ENCODE measurements at regions not wholly inside any gene's neighbourhood (a gene's known extent, or its start where the extent isn't known, plus 50 kb on each side); places are given as distances from the start of the nearest gene placed in this dataset.

DNA sequence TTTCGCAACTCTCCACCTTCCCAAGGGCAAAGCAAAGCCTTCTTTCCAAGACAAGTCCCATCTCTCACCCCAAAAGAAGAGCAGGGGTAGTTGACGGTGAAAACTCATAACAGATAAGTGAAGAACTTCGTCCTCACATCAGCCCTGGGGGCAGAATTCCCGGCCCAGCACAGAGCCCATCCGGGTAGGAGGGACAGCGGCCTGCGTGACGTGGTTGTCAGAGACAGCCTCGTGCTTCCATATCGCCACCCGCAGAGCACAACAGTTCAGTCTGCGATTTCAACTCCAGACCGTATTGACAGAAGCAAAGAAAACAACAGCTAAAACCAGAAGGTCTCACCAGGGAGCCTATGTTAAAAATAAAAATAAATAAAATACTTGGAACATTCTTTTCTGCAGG lies 273.2 kb downstream of the SYK start:
- 98% methylated on average over 13 of the region's 13 CpGs for WGBS
- no peak overlapping the region for H3K4me3 ChIP-seq (ENCODE audit: low read length in 2 of 2)
- no peaks in the 10 kb centered on the region for H3K27me3 ChIP-seq (ENCODE audit: control insufficient read depth in 2 of 2, insufficient read depth in 1 of 2, low read length in 1 of 2)
- no peaks in the 10 kb centered on the region for H3K9me3 ChIP-seq (ENCODE audit: control insufficient read depth in 2 of 2, insufficient read depth in 1 of 2, low read length in 1 of 2)
- no peak overlapping the region for H3K27ac ChIP-seq (ENCODE audit: low read depth in 1 of 2, low read length in 1 of 2)
- no peaks in the 10 kb centered on the region for H3K36me3 ChIP-seq (ENCODE audit: control insufficient read depth in 2 of 2, insufficient read depth in 2 of 2, low read length in 1 of 2)
- no peak for DNase-seq (ENCODE audit: low read depth in 6 of 9, low spot score in 9 of 9)
- H3K4me1 ChIP-seq (ENCODE audit: control insufficient read depth in 2 of 2, insufficient read depth in 2 of 2, low read length in 2 of 2): no peaks in the 10 kb centered on the region

DNA sequence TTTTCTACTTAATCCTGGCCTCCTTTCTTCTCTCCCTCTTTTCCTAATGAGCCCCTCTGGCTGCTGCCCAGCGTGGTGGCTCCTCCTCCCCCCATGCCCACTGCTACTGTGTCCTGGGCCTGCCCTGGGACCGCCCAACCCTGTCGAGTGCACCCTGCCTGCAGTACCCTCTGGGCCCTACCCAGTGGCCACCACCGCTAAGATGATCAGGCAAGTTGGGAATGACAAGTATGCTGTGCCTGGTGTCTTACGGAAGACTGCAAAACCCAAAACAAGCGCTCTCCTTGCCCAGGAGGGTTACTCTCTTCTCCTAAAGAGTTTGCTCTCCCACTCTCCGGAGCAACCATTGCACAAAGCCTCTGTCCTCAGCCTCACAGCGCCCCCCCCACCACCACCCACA lies 273.7 kb downstream of the SYK start:
- Histone ChIP-seq H3K4me3 (ENCODE audit: low read length in 2 of 2) (no peak overlapping the region), H3K27me3 (ENCODE audit: control insufficient read depth in 2 of 2, insufficient read depth in 1 of 2, low read length in 1 of 2) (no peaks in the 10 kb centered on the region), H3K4me1 (ENCODE audit: control insufficient read depth in 2 of 2, insufficient read depth in 2 of 2, low read length in 2 of 2) (no peaks in the 10 kb centered on the region), H3K36me3 (ENCODE audit: control insufficient read depth in 2 of 2, insufficient read depth in 2 of 2, low read length in 1 of 2) (no peaks in the 10 kb centered on the region), H3K27ac (ENCODE audit: low read depth in 1 of 2, low read length in 1 of 2) (no peak overlapping the region), H3K9me3 (ENCODE audit: control insufficient read depth in 2 of 2, insufficient read depth in 1 of 2, low read length in 1 of 2) (no peaks in the 10 kb centered on the region)
- WGBS: 97% methylated on average over 8 of the region's 8 CpGs
- no peak for DNase-seq (ENCODE audit: low read depth in 6 of 9, low spot score in 9 of 9)

GRCh38 chr9:91077624-91078368 lies 276.2 kb downstream of the SYK start:
- Histone ChIP-seq H3K4me3 (ENCODE audit: low read length in 2 of 2) (no peak overlapping the region), H3K27me3 (ENCODE audit: control insufficient read depth in 2 of 2, insufficient read depth in 1 of 2, low read length in 1 of 2) (no peaks in the 10 kb centered on the region), H3K9me3 (ENCODE audit: control insufficient read depth in 2 of 2, insufficient read depth in 1 of 2, low read length in 1 of 2) (no peaks in the 10 kb centered on the region), H3K36me3 (ENCODE audit: control insufficient read depth in 2 of 2, insufficient read depth in 2 of 2, low read length in 1 of 2) (no peaks in the 10 kb centered on the region), H3K4me1 (ENCODE audit: control insufficient read depth in 2 of 2, insufficient read depth in 2 of 2, low read length in 2 of 2) (no peaks in the 10 kb centered on the region), H3K27ac (ENCODE audit: low read depth in 1 of 2, low read length in 1 of 2) (no peak overlapping the region)
- no peak for DNase-seq (ENCODE audit: low read depth in 6 of 9, low spot score in 9 of 9)
- 96% methylated on average over 6 of the region's 6 CpGs for WGBS

DNA sequence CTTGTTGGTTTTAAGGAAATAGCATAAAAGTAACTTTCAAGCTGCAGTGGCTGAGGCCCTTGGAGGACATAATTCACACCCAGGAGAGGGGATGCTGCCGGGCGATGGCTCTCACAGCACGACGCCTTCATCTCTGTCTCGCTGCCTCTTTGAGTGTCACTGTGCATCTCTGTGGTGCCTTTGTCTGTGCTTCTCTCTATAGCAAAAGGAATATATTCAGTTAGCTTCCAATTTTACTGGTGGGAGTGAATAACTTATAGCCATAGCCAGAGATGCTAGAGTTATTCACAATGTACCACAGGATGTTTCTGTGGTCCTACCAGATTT lies 276.7 kb downstream of the SYK start:
- Histone ChIP-seq H3K27me3 (ENCODE audit: control insufficient read depth in 2 of 2, insufficient read depth in 1 of 2, low read length in 1 of 2) (no peaks in the 10 kb centered on the region), H3K36me3 (ENCODE audit: control insufficient read depth in 2 of 2, insufficient read depth in 2 of 2, low read length in 1 of 2) (no peaks in the 10 kb centered on the region), H3K4me1 (ENCODE audit: control insufficient read depth in 2 of 2, insufficient read depth in 2 of 2, low read length in 2 of 2) (no peaks in the 10 kb centered on the region), H3K4me3 (ENCODE audit: low read length in 2 of 2) (no peak overlapping the region), H3K9me3 (ENCODE audit: control insufficient read depth in 2 of 2, insufficient read depth in 1 of 2, low read length in 1 of 2) (no peaks in the 10 kb centered on the region), H3K27ac (ENCODE audit: low read depth in 1 of 2, low read length in 1 of 2) (no peak overlapping the region)
- WGBS: 99% methylated on average over 5 of the region's 5 CpGs
- no peak for DNase-seq (ENCODE audit: low read depth in 6 of 9, low spot score in 9 of 9)

- H3K36me3 ChIP-seq (ENCODE audit: control insufficient read depth in 2 of 2, insufficient read depth in 2 of 2, low read length in 1 of 2): no peaks in the 10 kb centered on the region
- 97% methylated on average over 4 of the region's 4 CpGs for WGBS
Observed at GRCh38 chr9:91082731-91083130, 279.0 kb downstream of the AUH start.

GRCh38 chr9:91084896-91085516 lies 276.7 kb downstream of the AUH start:
- Histone ChIP-seq H3K27ac (ENCODE audit: low read depth in 1 of 2, low read length in 1 of 2) (no peak overlapping the region), H3K4me3 (ENCODE audit: low read length in 2 of 2) (no peak overlapping the region), H3K36me3 (ENCODE audit: control insufficient read depth in 2 of 2, insufficient read depth in 2 of 2, low read length in 1 of 2) (no peaks in the 10 kb centered on the region), H3K27me3 (ENCODE audit: control insufficient read depth in 2 of 2, insufficient read depth in 1 of 2, low read length in 1 of 2) (no peaks in the 10 kb centered on the region), H3K4me1 (ENCODE audit: control insufficient read depth in 2 of 2, insufficient read depth in 2 of 2, low read length in 2 of 2) (peaks cover 0 to 5% of the 10 kb centered on the region in 2 donors), H3K9me3 (ENCODE audit: control insufficient read depth in 2 of 2, insufficient read depth in 1 of 2, low read length in 1 of 2) (no peaks in the 10 kb centered on the region)
- DNase-seq (ENCODE audit: low read depth in 6 of 9, low spot score in 9 of 9): no peak
- 92% methylated on average over 2 of the region's 2 CpGs for WGBS

More at GRCh38 chr9:91082731-91083130, 279.0 kb downstream of the AUH start:
- Histone ChIP-seq H3K27ac (ENCODE audit: low read depth in 1 of 2, low read length in 1 of 2) (no peak overlapping the region), H3K9me3 (ENCODE audit: control insufficient read depth in 2 of 2, insufficient read depth in 1 of 2, low read length in 1 of 2) (no peaks in the 10 kb centered on the region), H3K4me1 (ENCODE audit: control insufficient read depth in 2 of 2, insufficient read depth in 2 of 2, low read length in 2 of 2) (no peaks in the 10 kb centered on the region), H3K4me3 (ENCODE audit: low read length in 2 of 2) (no peak overlapping the region), H3K27me3 (ENCODE audit: control insufficient read depth in 2 of 2, insufficient read depth in 1 of 2, low read length in 1 of 2) (no peaks in the 10 kb centered on the region)
- no peak for DNase-seq (ENCODE audit: low read depth in 6 of 9, low spot score in 9 of 9)

- DNase-seq (ENCODE audit: low read depth in 6 of 9, low spot score in 9 of 9): no peak
- WGBS: 29% methylated on average over 2 of the region's 2 CpGs
Observed at GRCh38 chr9:91085517-91086291, 276.0 kb downstream of the AUH start.

DNA sequence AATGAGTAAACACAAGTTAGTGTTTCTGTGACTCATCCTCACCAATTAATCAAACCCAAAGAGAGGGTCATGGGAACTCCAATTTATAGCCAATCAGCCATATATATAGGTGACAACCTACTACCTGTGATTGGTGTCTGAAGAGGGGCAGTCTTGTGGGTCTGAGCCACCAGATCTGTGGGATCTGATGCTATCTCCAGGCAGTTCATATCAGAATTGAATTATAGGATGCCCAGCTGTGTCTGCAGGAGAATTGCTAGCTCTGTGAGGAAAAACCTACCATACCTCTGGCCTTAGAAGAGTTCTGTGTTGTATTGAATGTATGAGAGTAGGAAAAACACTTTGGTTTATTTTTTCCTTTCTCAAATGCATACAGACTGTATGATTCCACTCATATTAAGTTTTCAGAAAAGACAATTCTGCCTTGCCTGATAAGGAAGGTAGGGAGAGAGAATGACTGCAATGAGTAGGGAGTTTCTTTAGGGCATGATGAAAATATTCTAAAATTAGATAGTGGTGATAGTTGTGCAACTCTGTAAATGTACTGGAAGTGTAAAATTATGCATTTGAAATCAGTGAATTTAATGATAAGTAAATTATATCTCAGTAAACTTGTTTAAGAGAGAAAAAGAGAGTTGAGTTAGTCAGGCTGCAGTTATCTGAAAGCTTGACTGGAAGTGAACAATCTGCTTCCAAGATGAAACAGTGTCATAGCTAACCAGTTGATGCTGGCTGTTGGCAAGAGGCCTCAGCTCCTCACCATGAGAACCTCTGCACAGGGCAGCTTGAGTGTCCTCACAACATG lies 274.9 kb downstream of the AUH start:
- no peak for DNase-seq (ENCODE audit: low read depth in 6 of 9, low spot score in 9 of 9)
- Histone ChIP-seq H3K4me1 (ENCODE audit: control insufficient read depth in 2 of 2, insufficient read depth in 2 of 2, low read length in 2 of 2) (peaks cover 0 to 5% of the 10 kb centered on the region in 2 donors), H3K27me3 (ENCODE audit: control insufficient read depth in 2 of 2, insufficient read depth in 1 of 2, low read length in 1 of 2) (no peaks in the 10 kb centered on the region), H3K27ac (ENCODE audit: low read depth in 1 of 2, low read length in 1 of 2) (no peak overlapping the region), H3K9me3 (ENCODE audit: control insufficient read depth in 2 of 2, insufficient read depth in 1 of 2, low read length in 1 of 2) (no peaks in the 10 kb centered on the region), H3K4me3 (ENCODE audit: low read length in 2 of 2) (no peak overlapping the region), H3K36me3 (ENCODE audit: control insufficient read depth in 2 of 2, insufficient read depth in 2 of 2, low read length in 1 of 2) (no peaks in the 10 kb centered on the region)

More at GRCh38 chr9:91085517-91086291, 276.0 kb downstream of the AUH start:
- H3K27ac ChIP-seq (ENCODE audit: low read depth in 1 of 2, low read length in 1 of 2): no peak overlapping the region
- H3K4me1 ChIP-seq (ENCODE audit: control insufficient read depth in 2 of 2, insufficient read depth in 2 of 2, low read length in 2 of 2): peaks cover 0 to 5% of the 10 kb centered on the region in 2 donors
- no peaks in the 10 kb centered on the region for H3K9me3 ChIP-seq (ENCODE audit: control insufficient read depth in 2 of 2, insufficient read depth in 1 of 2, low read length in 1 of 2)
- no peaks in the 10 kb centered on the region for H3K36me3 ChIP-seq (ENCODE audit: control insufficient read depth in 2 of 2, insufficient read depth in 2 of 2, low read length in 1 of 2)
- no peaks in the 10 kb centered on the region for H3K27me3 ChIP-seq (ENCODE audit: control insufficient read depth in 2 of 2, insufficient read depth in 1 of 2, low read length in 1 of 2)
- no peak overlapping the region for H3K4me3 ChIP-seq (ENCODE audit: low read length in 2 of 2)

DNA sequence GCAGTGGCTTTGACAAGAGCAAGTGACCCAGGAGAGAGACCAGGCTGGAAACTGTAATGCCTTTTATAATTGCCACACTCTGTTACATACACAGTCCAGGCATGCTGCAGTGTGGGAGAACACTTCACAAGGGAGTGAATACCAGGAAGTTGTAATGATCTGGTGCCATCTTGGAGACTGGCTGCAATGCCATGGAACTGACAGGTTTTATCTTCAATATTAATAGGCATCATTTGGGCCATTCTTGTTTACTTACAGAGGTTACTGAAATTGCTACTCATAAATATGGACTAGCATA lies 274.3 kb downstream of the AUH start:
- Histone ChIP-seq H3K27ac (ENCODE audit: low read depth in 1 of 2, low read length in 1 of 2) (no peak overlapping the region), H3K4me1 (ENCODE audit: control insufficient read depth in 2 of 2, insufficient read depth in 2 of 2, low read length in 2 of 2) (peaks cover 0 to 5% of the 10 kb centered on the region in 2 donors), H3K27me3 (ENCODE audit: control insufficient read depth in 2 of 2, insufficient read depth in 1 of 2, low read length in 1 of 2) (no peaks in the 10 kb centered on the region), H3K4me3 (ENCODE audit: low read length in 2 of 2) (no peak overlapping the region), H3K36me3 (ENCODE audit: control insufficient read depth in 2 of 2, insufficient read depth in 2 of 2, low read length in 1 of 2) (no peaks in the 10 kb centered on the region), H3K9me3 (ENCODE audit: control insufficient read depth in 2 of 2, insufficient read depth in 1 of 2, low read length in 1 of 2) (no peaks in the 10 kb centered on the region)
- DNase-seq (ENCODE audit: low read depth in 6 of 9, low spot score in 9 of 9): no peak

Measured in thymus (tissue), 11 donors.